Spleen (tissue), 7 donors: ENCODE measurements at regions not wholly inside any gene's neighbourhood (a gene's known extent, or its start where the extent isn't known, plus 50 kb on each side); places are given as distances from the start of the nearest gene placed in this dataset.

Experiments
- POLR2AphosphoS5 ChIP-seq, 3 donors: sonication (generic); formaldehyde crosslinking; IDR thresholded peaks; one replicate each; pipeline ENCODE4 v1.5.1; 2017; ENCODE audit warnings: antibody characterized with exemption in 3 of 3
- TF ChIP-seq, protein P1 (sequence below), 11 experiments: fragments of 200-600 bp in 7 of 11; fragments of 450-650 bp in 4 of 11; sonication (generic) in 4 of 11; IDR thresholded peaks in 8 of 11; conservative IDR thresholded peaks in 3 of 11; 1 replicate in 7 of 11; 2 replicates in 4 of 11; pipeline versions ENCODE4 v1.4.0 to v1.8.0; 2016 to 2021; ENCODE audit warnings: antibody characterized with exemption in 11 of 11, inconsistent platforms in 4 of 11, mild to moderate bottlenecking in 1 of 11
- donor health status: DM: no; HTN: no; CAD: no; lungs with moderate emphysema.
- donor health status: DM: no; HTN: no; CAD: no.
- donor health status: DM: no; HTN: no; CAD: no.

- no peak for TF ChIP-seq POLR2AphosphoS5 (IDR thresholded peaks at IDR 0.05)
- TF ChIP-seq, protein P1, sequence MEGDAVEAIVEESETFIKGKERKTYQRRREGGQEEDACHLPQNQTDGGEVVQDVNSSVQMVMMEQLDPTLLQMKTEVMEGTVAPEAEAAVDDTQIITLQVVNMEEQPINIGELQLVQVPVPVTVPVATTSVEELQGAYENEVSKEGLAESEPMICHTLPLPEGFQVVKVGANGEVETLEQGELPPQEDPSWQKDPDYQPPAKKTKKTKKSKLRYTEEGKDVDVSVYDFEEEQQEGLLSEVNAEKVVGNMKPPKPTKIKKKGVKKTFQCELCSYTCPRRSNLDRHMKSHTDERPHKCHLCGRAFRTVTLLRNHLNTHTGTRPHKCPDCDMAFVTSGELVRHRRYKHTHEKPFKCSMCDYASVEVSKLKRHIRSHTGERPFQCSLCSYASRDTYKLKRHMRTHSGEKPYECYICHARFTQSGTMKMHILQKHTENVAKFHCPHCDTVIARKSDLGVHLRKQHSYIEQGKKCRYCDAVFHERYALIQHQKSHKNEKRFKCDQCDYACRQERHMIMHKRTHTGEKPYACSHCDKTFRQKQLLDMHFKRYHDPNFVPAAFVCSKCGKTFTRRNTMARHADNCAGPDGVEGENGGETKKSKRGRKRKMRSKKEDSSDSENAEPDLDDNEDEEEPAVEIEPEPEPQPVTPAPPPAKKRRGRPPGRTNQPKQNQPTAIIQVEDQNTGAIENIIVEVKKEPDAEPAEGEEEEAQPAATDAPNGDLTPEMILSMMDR (IDR thresholded peaks at IDR 0.05 in 8 of 11, conservative IDR thresholded peaks at IDR 0.05 in 3 of 11) = no peak
Measured at GRCh38 chr13:82701020-82701419, 1181.3 kb downstream of the SLITRK1 start.
